ENCODE measurements at regions not wholly inside any gene's neighbourhood (a gene's known extent, or its start where the extent isn't known, plus 50 kb on each side); places are given as distances from the start of the nearest gene placed in this dataset.
"Not testable (repeated sequence)": the region's sequence is repeated elsewhere in the genome, so short reads cannot be mapped to it uniquely, and the experiment has no call there.

GRCh38 chr13:63749857-63750256, 2334.2 kb upstream of the PCDH20 start:
- not testable (repeated sequence) for TF ChIP-seq CTCF, POLR2AphosphoS5, POLR2A, EP300 (IDR thresholded peaks at IDR 0.05)

Data from suprapubic skin (tissue), 4 donors.